K562 (cell line): ENCODE measurements at regions not wholly inside any gene's neighbourhood (a gene's known extent, or its start where the extent isn't known, plus 50 kb on each side); places are given as distances from the start of the nearest gene placed in this dataset.

Source experiments
- ATAC-seq: fragments of 200-7000 bp; cut with Tn5 transposase; 3 replicates; pipeline ENCODE4 v1.9.1; 2020; ENCODE audit warnings: moderate library complexity
- BruUV-seq: library from RNA; stranded (reverse); fragments of 400-500 nt; replicated peaks from 2 replicates; lab custom pipeline; 2021; lab: Mats Ljungman, UMichigan
- CTCF ChIA-PET: fragments of 300-600 bp; formaldehyde crosslinking; extraction: SDS; loops from one replicate; lab custom pipeline; 2021; ENCODE audit warnings: low intra/inter-chr PET ratio; lab: Yijun Ruan, JAX
- POLR2A ChIA-PET: fragments of 300-600, 350-650 bp; sonication (Branson Sonifier 250); formaldehyde crosslinking; extraction: SDS; loops from one replicate; lab custom pipeline; 2021; ENCODE audit warnings: antibody characterized with exemption, inconsistent platforms; lab: Yijun Ruan, JAX
- DNase-seq, 4 experiments: peaks; one replicate each; pipeline versions ENCODE4 v3.0.0 to v3.0.0-alpha.2; 2011 to 2018; ENCODE audit warnings: low spot score in 3 of 4, mixed read lengths in 3 of 4; ENCODE audit errors: extremely low read depth in 1 of 4
- FAIRE-seq: peaks from 2 replicates; lab custom pipeline; 2011; peaks lifted over from hg19 to GRCh38; lab: Jason Lieb, UNC
- H2AFZ ChIP-seq: 2 replicates; pipeline ENCODE4 v1.6.0; 2011; ENCODE audit warnings: low read depth, low read length, control low read depth, inconsistent platforms
- H3K27ac ChIP-seq: fragments of 200-600 bp; 3 replicates; pipeline ENCODE4 v1.8.0; 2011; ENCODE audit warnings: low read depth, mild to moderate bottlenecking, control low read depth, inconsistent platforms, low read length, moderate library complexity, mixed read lengths; ENCODE audit errors: extremely low read depth
- H3K27me3 ChIP-seq, 2 experiments: fragments of 300-600 bp in 1 of 2; 2 replicates in 1 of 2; 3 replicates in 1 of 2; pipeline versions ENCODE4 v1.6.0 to v1.8.0; 2011; ENCODE audit warnings: inconsistent platforms in 2 of 2, low read length in 2 of 2, mild to moderate bottlenecking in 1 of 2, mixed read lengths in 1 of 2, moderate library complexity in 1 of 2; ENCODE audit not compliant: control insufficient read depth in 2 of 2, insufficient read depth in 2 of 2
- H3K36me3 ChIP-seq: fragments of 300-600 bp; 3 replicates; pipeline ENCODE4 v1.8.0; 2011; ENCODE audit warnings: mild to moderate bottlenecking, low read length, inconsistent platforms; ENCODE audit not compliant: control insufficient read depth, insufficient read depth
- H3K4me1 ChIP-seq, 2 experiments: fragments of 200-600 bp in 1 of 2; replicated peaks in 1 of 2; 2 replicates in 1 of 2; 3 replicates in 1 of 2; pipeline versions ENCODE4 v1.5.1 to v1.8.0; 2011; ENCODE audit warnings: inconsistent platforms in 2 of 2, low read length in 2 of 2, mild to moderate bottlenecking in 1 of 2, mixed read lengths in 1 of 2, moderate library complexity in 1 of 2; ENCODE audit not compliant: control insufficient read depth in 2 of 2, insufficient read depth in 2 of 2
- H3K4me2 ChIP-seq: 2 replicates; pipeline ENCODE4 v1.6.1; 2011; ENCODE audit warnings: low read length, control low read depth, inconsistent platforms, mixed read lengths; ENCODE audit not compliant: insufficient read depth
- H3K4me3 ChIP-seq: fragments of 200-600 bp; sonication (generic), shearing (Covaris generic); 2 replicates; pipeline ENCODE4 v1.5.1; 2016; ENCODE audit warnings: control low read depth, inconsistent platforms
- H3K79me2 ChIP-seq: fragments of 200-600 bp; 3 replicates; pipeline ENCODE4 v1.8.0; 2011; ENCODE audit warnings: low read length, inconsistent platforms; ENCODE audit not compliant: control insufficient read depth, insufficient read depth
- H3K9ac ChIP-seq, 2 experiments: 2 replicates each; pipeline versions ENCODE4 v1.6.0 to v1.6.1; 2011; ENCODE audit warnings: low read depth in 2 of 2, low read length in 2 of 2, control low read depth in 1 of 2, inconsistent platforms in 1 of 2, mild to moderate bottlenecking in 1 of 2, mixed read lengths in 1 of 2; ENCODE audit not compliant: insufficient read depth in 1 of 2
- H3K9me1 ChIP-seq: one replicate; pipeline ENCODE4 v1.6.0; 2011; ENCODE audit warnings: inconsistent platforms, mild to moderate bottlenecking, low read length, moderate library complexity; ENCODE audit not compliant: control insufficient read depth, insufficient read depth
- H3K9me3 ChIP-seq: replicated peaks from 2 replicates; pipeline ENCODE4 v1.5.1; 2011; ENCODE audit warnings: low read depth, low read length, inconsistent platforms; ENCODE audit not compliant: control insufficient read depth, insufficient read depth
- H4K20me1 ChIP-seq: replicated peaks from 2 replicates; pipeline ENCODE4 v1.6.1; 2011; ENCODE audit warnings: low read length, inconsistent platforms, mixed read lengths; ENCODE audit not compliant: control insufficient read depth, insufficient read depth
- EGR1 ChIP-seq: fragments of 450-650 bp; conservative IDR thresholded peaks from 2 replicates; pipeline ENCODE4 v1.6.1; 2017; ENCODE audit warnings: mild to moderate bottlenecking
- EZH2 ChIP-seq: IDR thresholded peaks from 2 replicates; pipeline ENCODE4 v1.6.1; 2012; ENCODE audit warnings: low read depth, mild to moderate bottlenecking, inconsistent platforms, low read length, borderline replicate concordance
- L3MBTL2 ChIP-seq: fragments of 450-650 bp; IDR thresholded peaks from 2 replicates; pipeline ENCODE4 v1.6.1; 2016; ENCODE audit warnings: mild to moderate bottlenecking, moderate library complexity
- NKRF ChIP-seq: fragments of 450-650 bp; IDR thresholded peaks from 2 replicates; pipeline ENCODE4 v1.6.1; 2016; ENCODE audit warnings: borderline replicate concordance
- RBM39 ChIP-seq: fragments of 200-400 bp; formaldehyde crosslinking; optimal IDR thresholded peaks from 2 replicates; pipeline ENCODE3; 2018; ENCODE audit warnings: low read depth, low read length
- SRSF1 ChIP-seq: fragments of 200-400 bp; formaldehyde crosslinking; IDR thresholded peaks from 2 replicates; pipeline ENCODE4 v1.6.1; 2017; ENCODE audit warnings: mild to moderate bottlenecking, low read depth, low read length, moderate library complexity
- U2AF1 ChIP-seq: fragments of 200-400 bp; formaldehyde crosslinking; optimal IDR thresholded peaks from 2 replicates; pipeline ENCODE3; 2017; ENCODE audit warnings: mild to moderate bottlenecking, low read depth, low read length, moderate library complexity
- ZNF174 ChIP-seq: fragments of 250-450 bp; sonication (Bioruptor Pico); IDR thresholded peaks from 2 replicates; pipeline ENCODE4 v1.4.0; 2020; ENCODE audit warnings: mild to moderate bottlenecking
- WGBS: fragments of 100-300 bp; shearing (Covaris generic); methylation state at CpG from one replicate; pipeline ENCODE4 v1.1.6; 2016; ENCODE audit warnings: low coverage, mixed read lengths; ENCODE audit not compliant: insufficient coverage; ENCODE audit errors: missing lambda C conversion rate; 5-methylcytosine and 5-hydroxymethylcytosine counted together
- in situ Hi-C: fragments of 300-500 bp; cut with MboI; formaldehyde crosslinking; loops from 4 replicates; pipeline ENCODE4 v1.15.0; 2018; ENCODE audit warnings: inconsistent platforms, mixed read lengths
- intact Hi-C: fragments of 100-400 bp; cut with micrococcal nuclease; formaldehyde crosslinking; loops from 2 replicates; pipeline ENCODE4 v1.14.2; 2022
- TF ChIP-seq, protein P1 (sequence below), 2 experiments: fragments of 450-650 bp; IDR thresholded peaks; 2 replicates each; pipeline ENCODE4 v1.6.1; 2016; ENCODE audit warnings: mild to moderate bottlenecking in 2 of 2, borderline replicate concordance in 1 of 2, low read depth in 1 of 2, moderate library complexity in 1 of 2
- TF ChIP-seq, protein P2 (sequence below): fragments of 250-450 bp; sonication (Bioruptor Pico); IDR thresholded peaks from 2 replicates; pipeline ENCODE4 v1.5.0; 2021; ENCODE audit warnings: mild to moderate bottlenecking, moderate library complexity

DNA sequence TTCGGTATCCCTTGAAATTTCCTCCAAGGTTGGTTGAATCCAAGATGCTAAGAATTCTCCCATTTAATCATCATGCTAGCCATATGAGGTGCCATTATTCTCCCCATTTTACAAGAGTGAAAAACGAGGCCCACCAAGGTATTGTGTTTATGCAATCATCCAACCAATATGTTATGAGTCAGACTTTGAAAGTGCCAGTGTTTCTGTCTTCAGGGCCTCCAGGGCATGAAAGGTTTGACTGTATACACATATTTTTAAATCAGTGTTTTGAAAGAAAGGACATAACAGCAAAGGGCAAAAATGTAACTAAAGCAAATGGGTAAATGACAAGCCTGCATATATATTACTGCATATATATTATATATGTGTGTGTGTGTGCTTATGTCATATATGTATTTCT is 541.2 kb upstream of the SMIM31 start:
- in situ Hi-C loops, result no loop called here
- ChIA-PET CTCF (no interaction called here), POLR2A (no interaction called here)
- Histone ChIP-seq H3K9me3 (no peaks in the 10 kb centered on the region), H2AFZ (no peak overlapping the region), H3K27ac (no peak overlapping the region), H3K9ac (no peak overlapping the region), H3K9me1 (no peaks in the 10 kb centered on the region), H3K79me2 (no peaks in the 10 kb centered on the region), H3K4me3 (no peak overlapping the region), H4K20me1 (no peaks in the 10 kb centered on the region), H3K4me2 (no peak overlapping the region), H3K36me3 (no peaks in the 10 kb centered on the region), H3K27me3 (no peaks in the 10 kb centered on the region), H3K4me1 (no peaks in the 10 kb centered on the region)
- intact Hi-C loops, result no loop called here
- no TSS peak for BruUV-seq
- 0% methylated on average over 2 of the region's 2 CpGs for WGBS
- DNase-seq, result no peak
- no peak for FAIRE-seq
- ATAC-seq, result no peak
- TF ChIP-seq, protein P1, sequence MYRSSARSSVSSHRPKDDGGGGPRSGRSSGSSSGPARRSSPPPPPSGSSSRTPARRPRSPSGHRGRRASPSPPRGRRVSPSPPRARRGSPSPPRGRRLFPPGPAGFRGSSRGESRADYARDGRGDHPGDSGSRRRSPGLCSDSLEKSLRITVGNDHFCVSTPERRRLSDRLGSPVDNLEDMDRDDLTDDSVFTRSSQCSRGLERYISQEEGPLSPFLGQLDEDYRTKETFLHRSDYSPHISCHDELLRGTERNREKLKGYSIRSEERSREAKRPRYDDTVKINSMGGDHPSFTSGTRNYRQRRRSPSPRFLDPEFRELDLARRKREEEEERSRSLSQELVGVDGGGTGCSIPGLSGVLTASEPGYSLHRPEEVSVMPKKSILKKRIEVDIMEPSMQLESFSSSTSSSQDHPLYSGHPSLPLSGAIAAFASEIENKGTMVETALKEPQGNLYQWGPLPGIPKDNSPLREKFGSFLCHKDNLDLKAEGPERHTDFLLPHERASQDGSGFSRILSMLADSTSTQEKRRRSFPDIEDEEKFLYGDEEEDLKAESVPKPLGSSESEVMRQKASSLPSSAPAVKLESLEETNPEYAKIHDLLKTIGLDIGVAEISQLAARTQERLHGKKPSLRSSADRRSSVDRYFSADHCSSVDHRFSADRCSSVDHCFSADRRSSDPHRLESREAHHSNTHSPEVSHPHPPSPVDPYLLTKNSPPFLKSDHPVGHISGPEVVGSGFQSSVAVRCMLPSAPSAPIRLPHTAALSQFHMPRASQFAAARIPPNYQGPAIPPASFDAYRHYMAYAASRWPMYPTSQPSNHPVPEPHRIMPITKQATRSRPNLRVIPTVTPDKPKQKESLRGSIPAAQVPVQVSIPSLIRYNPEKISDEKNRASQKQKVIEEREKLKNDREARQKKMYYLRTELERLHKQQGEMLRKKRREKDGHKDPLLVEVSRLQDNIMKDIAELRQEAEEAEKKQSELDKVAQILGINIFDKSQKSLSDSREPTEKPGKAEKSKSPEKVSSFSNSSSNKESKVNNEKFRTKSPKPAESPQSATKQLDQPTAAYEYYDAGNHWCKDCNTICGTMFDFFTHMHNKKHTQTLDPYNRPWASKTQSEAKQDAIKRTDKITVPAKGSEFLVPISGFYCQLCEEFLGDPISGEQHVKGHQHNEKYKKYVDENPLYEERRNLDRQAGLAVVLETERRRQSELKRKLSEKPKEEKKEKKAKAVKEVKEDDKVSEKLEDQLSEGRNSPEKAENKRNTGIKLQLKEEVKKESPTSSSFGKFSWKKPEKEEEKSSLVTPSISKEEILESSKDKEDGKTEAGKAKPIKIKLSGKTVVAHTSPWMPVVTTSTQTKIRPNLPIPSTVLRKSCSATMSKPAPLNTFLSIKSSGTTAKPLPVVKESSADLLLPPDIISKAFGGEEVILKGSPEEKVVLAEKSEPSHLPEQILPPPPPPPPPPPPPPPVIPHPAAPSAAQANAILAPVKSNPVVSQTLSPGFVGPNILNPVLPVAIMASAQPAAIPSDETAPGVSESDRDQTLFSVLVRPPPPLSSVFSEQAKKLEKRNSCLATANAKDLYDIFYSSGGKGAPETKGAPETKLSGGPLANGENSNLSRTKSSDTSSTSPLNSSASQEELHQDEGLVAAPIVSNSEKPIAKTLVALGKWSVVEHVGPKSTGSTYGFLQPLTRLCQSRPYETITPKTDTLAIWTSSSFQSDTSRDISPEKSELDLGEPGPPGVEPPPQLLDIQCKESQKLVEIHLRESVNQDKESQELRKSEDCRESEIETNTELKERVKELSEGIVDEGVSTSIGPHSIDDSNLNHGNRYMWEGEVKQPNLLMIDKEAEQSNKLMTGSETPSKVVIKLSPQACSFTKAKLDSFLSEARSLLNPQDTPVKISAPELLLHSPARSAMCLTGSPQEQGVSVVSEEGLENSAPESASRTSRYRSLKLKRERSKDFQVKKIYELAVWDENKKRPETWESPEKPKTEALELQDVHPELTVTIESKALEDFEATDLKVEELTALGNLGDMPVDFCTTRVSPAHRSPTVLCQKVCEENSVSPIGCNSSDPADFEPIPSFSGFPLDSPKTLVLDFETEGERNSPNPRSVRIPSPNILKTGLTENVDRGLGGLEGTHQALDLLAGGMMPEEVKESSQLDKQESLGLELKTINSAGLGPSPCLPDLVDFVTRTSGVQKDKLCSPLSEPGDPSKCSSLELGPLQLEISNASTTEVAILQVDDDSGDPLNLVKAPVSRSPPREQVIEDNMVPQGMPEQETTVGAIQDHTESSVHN (IDR thresholded peaks at IDR 0.05; ENCODE audit: borderline replicate concordance in 1 of 2, low read depth in 1 of 2), result no peak
- no peak for TF ChIP-seq U2AF1
- TF ChIP-seq, protein P2, sequence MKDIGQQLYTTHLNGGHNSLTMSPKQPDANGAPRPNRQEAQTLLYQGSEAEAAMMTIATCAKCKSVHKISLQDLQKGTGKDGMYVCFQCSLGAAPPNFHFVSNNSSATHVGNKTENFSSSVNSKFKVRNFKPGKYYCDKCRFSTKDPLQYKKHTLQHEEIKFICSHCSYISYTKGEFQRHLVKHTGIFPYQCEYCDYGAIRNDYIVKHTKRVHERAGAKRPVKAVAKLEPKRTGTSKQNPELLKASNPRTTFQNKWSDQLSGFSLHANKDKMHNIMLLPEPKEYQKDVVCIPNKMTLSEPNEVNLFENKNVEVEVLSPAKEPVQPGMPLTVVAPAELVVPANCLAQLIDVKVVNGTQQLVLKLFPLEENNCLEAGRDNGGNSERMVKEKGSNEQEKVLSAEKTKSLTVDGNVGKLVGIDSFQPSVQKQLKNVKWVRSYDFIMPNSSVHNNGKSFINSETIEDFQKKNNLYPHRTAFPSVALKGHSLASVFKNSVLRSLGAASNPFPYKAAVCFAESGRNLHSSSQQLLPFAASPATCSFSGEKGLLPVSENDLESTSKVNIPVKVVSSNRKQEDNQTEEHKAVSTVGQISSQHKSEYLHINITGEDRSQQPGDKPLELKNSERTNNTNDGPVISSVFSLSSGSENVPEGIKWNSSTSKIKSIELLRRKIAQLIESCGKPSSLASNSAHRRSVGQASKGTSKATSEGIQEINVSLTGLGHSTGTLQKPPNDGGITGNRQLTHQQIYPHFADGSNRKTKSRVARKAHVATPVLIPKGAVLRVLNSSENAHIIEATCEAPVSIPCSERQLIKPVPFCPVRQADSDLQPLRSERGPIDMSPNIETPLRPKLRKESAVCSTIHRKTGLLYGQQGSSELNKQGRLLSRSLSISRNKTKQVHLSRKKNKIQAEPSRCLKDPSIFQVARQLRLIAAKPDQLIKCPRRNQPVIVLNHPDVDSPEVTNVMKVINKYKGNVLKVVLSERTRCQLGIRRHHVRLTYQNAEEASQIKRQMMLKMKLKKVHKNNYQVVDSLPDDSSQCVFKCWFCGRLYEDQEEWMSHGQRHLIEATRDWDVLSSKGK (CRISPR knock-in tag), result no peak
- no peak for TF ChIP-seq EGR1
- TF ChIP-seq L3MBTL2, result no peak
- no peak for TF ChIP-seq RBM39
- no peak for TF ChIP-seq ZNF174 (CRISPR knock-in tag)
- TF ChIP-seq SRSF1, result no peak
- TF ChIP-seq EZH2, result no peak
- no peak for TF ChIP-seq NKRF
